ENCODE measurements at regions not wholly inside any gene's neighbourhood (a gene's known extent, or its start where the extent isn't known, plus 50 kb on each side); places are given as distances from the start of the nearest gene placed in this dataset.
A peak's percentile ranks its signal among the peaks of the same experiment; 100 is the strongest.

- DNase-seq: no peak
These were observed 85.0 kb downstream of the NUF2 start for GRCh38 chr1:163406772-163407171.

- DNase-seq: no peak
These were observed 86.5 kb downstream of the NUF2 start for GRCh38 chr1:163408262-163408661.

GRCh38 chr1:163410073-163410999 lies 88.6 kb downstream of the NUF2 start:
- peak; percentile 93 for DNase-seq

- no peak for DNase-seq
These were observed 90.5 kb downstream of the NUF2 start for GRCh38 chr1:163412221-163412620.

- DNase-seq: no peak
These were observed 93.0 kb downstream of the NUF2 start for GRCh38 chr1:163414778-163415177.

GRCh38 chr1:163421701-163422100 lies 99.9 kb downstream of the NUF2 start:
- DNase-seq: no peak

- no peak for DNase-seq
These were observed 101.1 kb downstream of the NUF2 start for GRCh38 chr1:163422738-163423404.

GRCh38 chr1:163426505-163427251 lies 104.9 kb downstream of the NUF2 start:
- no peak for DNase-seq

GRCh38 chr1:163427279-163427678 lies 105.5 kb downstream of the NUF2 start:
- no peak for DNase-seq

- DNase-seq: no peak
These were observed 114.5 kb downstream of the NUF2 start for GRCh38 chr1:163436140-163436812.

- no peak for DNase-seq
These were observed 117.7 kb downstream of the NUF2 start for GRCh38 chr1:163439471-163439870.

- peak; percentile 48 for DNase-seq
These were observed 118.3 kb downstream of the NUF2 start for GRCh38 chr1:163440090-163440489.

GRCh38 chr1:163442231-163442879 lies 120.6 kb downstream of the NUF2 start:
- DNase-seq: no peak

- no peak for DNase-seq
These were observed 121.1 kb downstream of the NUF2 start for GRCh38 chr1:163442895-163443294.

GRCh38 chr1:163443863-163444262 lies 122.1 kb downstream of the NUF2 start:
- DNase-seq: no peak

- DNase-seq: no peak
These were observed 122.9 kb downstream of the NUF2 start for GRCh38 chr1:163444665-163445064.

GRCh38 chr1:163450986-163451385 lies 129.2 kb downstream of the NUF2 start:
- DNase-seq: no peak

- no peak for DNase-seq
These were observed 137.8 kb downstream of the NUF2 start for GRCh38 chr1:163459539-163459938.

GRCh38 chr1:163467289-163467688 lies 145.5 kb downstream of the NUF2 start:
- no peak for DNase-seq

- peak; percentile 27 for DNase-seq
These were observed 150.3 kb downstream of the NUF2 start for GRCh38 chr1:163471779-163472650.

- DNase-seq: peak; percentile 30
These were observed 151.0 kb downstream of the NUF2 start for GRCh38 chr1:163472651-163473248.

Data from eye (tissue), 1 donor.